NB4 (cell line): ENCODE measurements at regions not wholly inside any gene's neighbourhood (a gene's known extent, or its start where the extent isn't known, plus 50 kb on each side); places are given as distances from the start of the nearest gene placed in this dataset.

Experiments used
- DNase-seq: peaks from one replicate; pipeline ENCODE4 v3.0.0; 2010; ENCODE audit warnings: low read depth
- H3K4me3 ChIP-seq: one replicate; pipeline ENCODE4 v1.5.1; 2011; ENCODE audit warnings: mild to moderate bottlenecking, low read depth, low read length, moderate library complexity
- CTCF ChIP-seq: IDR thresholded peaks from one replicate; pipeline ENCODE4 v1.5.1; 2012; ENCODE audit warnings: low read depth, low read length
- MAX ChIP-seq: IDR thresholded peaks from 2 replicates; pipeline ENCODE4 v1.6.1; 2011; ENCODE audit warnings: low read depth, low read length
- MYC ChIP-seq: IDR thresholded peaks from 2 replicates; pipeline ENCODE4 v1.6.1; 2011; ENCODE audit warnings: low read depth, low read length
- POLR2A ChIP-seq: IDR thresholded peaks from 2 replicates; pipeline ENCODE4 v1.6.1; 2011; ENCODE audit warnings: mild to moderate bottlenecking; ENCODE audit not compliant: insufficient read length; ENCODE audit errors: extremely low read depth

GRCh38 chr1:117795792-117796191, 133.6 kb downstream of the GDAP2 start:
- TF ChIP-seq MAX: no peak
- TF ChIP-seq MYC: no peak
- TF ChIP-seq CTCF: no peak
- no peak for TF ChIP-seq POLR2A
- H3K4me3 ChIP-seq: no peak overlapping the region
- no peak for DNase-seq

- no peak overlapping the region for H3K4me3 ChIP-seq
- DNase-seq: no peak
- TF ChIP-seq MYC (no peak), CTCF (no peak), POLR2A (no peak), MAX (no peak)
Observed at GRCh38 chr1:117796226-117796625, 133.2 kb downstream of the GDAP2 start.

GRCh38 chr1:117798550-117798949, 130.9 kb downstream of the GDAP2 start:
- DNase-seq: no peak
- TF ChIP-seq POLR2A: no peak
- TF ChIP-seq MYC: no peak
- TF ChIP-seq MAX: no peak
- no peak for TF ChIP-seq CTCF
- H3K4me3 ChIP-seq: no peak overlapping the region

GRCh38 chr1:117802531-117803257, 126.7 kb downstream of the GDAP2 start:
- TF ChIP-seq MYC (no peak), POLR2A (no peak), MAX (no peak), CTCF (no peak)
- H3K4me3 ChIP-seq: no peak overlapping the region
- no peak for DNase-seq

GRCh38 chr1:117803318-117803717, 126.1 kb downstream of the GDAP2 start:
- no peak overlapping the region for H3K4me3 ChIP-seq
- TF ChIP-seq MYC (no peak), CTCF (no peak), MAX (no peak), POLR2A (no peak)
- no peak for DNase-seq

- TF ChIP-seq MAX: no peak
- TF ChIP-seq POLR2A: no peak
- TF ChIP-seq MYC: no peak
- DNase-seq: no peak
- H3K4me3 ChIP-seq: no peak overlapping the region
Observed at GRCh38 chr1:117809764-117810163, 119.7 kb downstream of the GDAP2 start.
